Activated CD8-positive, alpha-beta memory T cell treated with anti-CD3 and anti-CD28 coated beads for 24 hours (primary cell): ENCODE measurements at regions not wholly inside any gene's neighbourhood (a gene's known extent, or its start where the extent isn't known, plus 50 kb on each side); places are given as distances from the start of the nearest gene placed in this dataset.

Experiments used
- DNase-seq: peaks from one replicate; pipeline ENCODE4 v3.0.0-alpha.2; 2020

DNA sequence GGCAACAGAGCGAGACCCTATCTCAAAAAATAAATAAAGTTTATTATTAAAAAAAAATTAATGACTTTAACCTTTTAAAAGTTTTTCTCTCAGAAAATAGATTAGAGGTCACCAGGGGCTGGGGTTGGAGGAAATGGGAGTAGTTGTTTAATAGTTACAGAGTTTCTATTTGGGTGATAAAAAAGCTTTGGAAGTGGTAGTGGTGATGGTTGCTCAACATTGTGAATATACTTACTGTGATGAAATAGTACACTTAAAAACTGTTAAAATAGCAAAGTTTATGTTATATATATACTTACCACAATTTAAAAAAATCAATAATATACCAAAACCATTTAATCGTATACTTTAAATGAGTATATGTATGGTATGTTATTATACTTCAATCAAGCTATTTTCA lies 59.6 kb downstream of the ARL6IP4 start:
- no peak for DNase-seq

DNA sequence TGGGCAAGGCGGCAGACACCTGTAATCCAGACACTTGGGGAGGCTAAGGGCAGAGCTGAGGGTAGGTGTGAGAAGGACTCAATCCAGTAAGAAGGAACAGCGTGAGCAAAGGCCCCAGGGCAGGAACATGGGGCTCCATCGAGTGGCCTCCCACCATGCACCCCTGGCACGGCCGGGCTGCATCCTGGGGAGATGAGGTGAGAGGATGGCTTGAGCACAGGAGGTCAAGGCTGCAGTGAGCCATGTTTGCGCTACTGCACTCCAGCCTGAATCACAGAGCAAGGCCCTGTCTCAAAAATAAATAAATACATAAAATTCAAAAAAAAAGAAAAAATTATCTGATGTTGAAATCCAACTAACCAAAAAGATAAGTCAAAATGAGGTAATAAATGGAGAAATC lies 58.5 kb downstream of the ARL6IP4 start:
- no peak for DNase-seq

DNA sequence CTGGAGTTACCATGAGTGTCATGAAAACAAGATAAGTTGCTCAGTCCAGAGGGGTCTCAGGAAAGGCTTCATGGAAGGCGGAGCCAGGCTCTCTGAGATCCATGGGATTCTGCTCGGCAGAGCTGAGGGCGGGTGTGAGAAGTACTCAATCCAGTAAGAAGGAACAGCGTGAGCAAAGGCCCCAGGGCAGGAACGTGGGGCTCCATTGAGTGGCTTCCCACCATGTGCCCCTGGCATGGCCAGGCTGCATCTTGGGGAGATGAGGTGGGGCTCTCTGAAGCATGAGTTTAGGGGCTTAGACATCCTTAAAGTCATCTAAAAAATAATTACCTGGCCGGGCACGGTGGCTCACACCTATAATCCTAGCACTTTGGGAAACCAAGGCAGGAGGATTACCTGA lies 58.0 kb downstream of the ARL6IP4 start:
- no peak for DNase-seq

DNA sequence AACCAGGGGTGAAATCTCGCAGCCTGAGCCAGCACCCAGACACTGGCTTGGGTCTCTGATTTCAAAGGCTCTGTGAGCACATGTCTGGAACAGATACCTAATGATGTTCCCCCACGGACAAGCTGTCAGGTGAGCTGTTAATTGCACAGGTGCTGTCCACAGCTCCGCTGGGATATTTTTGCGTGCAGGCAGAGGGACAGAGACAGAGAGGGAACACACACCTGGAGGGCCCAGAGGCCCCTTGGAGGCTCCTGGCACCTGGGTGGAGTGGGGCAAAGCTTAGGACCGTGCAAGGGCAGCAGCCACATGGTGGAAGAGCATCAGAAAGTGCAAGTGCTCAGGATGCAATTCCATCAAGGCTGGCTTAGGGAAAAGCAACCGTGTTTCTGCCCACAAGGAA lies 57.3 kb downstream of the ARL6IP4 start:
- DNase-seq: no peak

DNA sequence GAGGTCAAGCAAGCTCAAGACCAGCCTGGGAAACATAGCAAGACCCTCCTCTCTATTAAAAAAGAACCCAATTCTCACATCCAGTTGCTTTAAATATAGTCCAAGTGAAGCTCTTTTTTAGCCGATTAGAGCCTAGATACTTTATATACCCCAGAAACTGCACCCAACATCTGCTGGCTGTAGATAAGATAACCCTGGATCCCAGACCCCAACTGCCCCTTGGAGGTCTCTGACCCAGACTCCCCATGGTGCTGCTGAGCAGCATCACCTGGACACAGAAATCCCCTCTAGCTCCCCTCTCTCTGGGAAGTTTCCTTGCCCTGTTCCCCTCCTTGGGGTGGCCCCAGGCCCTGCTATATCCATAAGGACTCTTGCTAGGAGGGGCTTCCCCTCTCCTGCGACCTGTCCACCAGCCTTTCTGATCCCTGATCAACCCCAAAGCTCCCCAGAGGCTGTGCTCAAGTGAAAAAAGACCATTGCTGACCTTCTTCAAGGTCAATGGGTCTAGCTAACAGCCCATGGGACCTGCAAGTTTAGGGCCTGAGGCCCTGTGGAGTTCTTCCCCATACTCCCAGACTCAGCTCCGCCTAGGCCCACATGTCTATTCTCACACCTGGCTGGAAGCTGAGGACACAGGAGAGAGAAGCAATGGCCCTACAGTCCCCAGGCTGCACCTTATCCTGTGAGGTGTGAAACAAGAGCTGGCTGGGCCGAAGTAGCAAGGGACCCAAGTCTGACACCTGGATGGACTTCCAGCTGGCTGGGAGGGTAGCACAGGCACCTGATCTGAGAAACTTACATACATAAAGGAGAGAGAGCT lies 56.2 kb downstream of the ARL6IP4 start:
- DNase-seq: no peak

DNA sequence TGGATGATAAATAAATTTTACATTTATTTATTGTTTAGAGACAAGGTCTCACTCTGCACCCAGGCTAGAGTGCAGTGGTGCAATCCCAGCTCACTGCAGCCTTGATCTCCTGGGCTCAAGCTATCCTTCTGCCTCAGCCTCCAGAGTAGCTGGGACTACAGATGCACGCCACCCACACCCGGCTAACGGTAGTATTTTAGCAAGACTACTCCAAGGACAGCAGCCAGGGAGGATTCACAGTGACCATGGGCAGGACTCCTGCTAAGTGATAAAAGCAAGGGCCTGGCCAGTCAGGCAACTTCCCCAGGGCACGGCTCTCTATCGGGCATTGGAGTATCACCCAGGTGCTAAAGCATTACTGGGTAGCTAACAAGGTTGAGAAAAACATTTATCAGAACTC lies 55.4 kb downstream of the ARL6IP4 start:
- no peak for DNase-seq

DNA sequence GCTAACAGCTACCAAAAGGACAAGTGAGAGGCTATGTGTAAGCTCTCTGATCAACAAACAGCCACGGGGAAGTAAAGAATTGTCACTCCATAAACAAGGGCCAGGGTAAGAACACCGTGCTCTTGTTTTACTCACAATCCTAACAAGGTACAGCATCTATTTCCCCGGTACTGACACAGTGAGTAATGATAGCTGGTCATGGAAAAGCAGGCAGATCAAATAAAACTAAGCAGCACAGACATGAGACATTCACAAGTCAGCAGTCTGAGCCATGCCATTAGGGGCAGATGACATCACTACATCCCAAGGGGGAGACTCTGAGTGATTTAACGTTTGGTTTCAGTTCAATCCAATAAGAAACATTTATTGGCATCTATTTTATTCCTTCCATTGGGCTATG lies 54.4 kb downstream of the ARL6IP4 start:
- no peak for DNase-seq

DNA sequence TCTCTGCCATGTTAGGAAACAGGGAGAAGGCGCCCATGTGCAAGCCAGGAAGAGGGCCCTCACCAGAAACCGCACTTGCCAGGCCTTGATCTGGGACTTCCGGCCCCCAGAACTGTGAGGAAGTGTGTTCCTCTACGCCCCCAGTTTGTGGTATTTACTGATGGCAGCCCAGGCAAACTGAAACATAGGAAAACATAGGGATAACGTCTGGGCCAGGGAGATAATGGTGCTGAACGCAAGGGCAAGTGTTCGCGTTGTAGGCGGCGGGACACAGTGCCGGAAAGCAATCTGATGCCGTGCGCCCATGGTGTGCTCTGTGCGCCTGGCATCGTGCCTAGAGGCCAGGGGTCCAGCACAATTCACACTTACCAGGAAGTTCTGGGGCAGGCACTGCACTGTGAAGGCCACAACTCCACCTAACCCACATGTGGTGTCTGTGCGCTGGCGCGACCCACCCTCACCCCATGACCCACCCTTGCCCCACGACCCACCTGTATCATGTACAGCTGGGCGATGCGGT lies 53.6 kb downstream of the ARL6IP4 start:
- DNase-seq: no peak

DNA sequence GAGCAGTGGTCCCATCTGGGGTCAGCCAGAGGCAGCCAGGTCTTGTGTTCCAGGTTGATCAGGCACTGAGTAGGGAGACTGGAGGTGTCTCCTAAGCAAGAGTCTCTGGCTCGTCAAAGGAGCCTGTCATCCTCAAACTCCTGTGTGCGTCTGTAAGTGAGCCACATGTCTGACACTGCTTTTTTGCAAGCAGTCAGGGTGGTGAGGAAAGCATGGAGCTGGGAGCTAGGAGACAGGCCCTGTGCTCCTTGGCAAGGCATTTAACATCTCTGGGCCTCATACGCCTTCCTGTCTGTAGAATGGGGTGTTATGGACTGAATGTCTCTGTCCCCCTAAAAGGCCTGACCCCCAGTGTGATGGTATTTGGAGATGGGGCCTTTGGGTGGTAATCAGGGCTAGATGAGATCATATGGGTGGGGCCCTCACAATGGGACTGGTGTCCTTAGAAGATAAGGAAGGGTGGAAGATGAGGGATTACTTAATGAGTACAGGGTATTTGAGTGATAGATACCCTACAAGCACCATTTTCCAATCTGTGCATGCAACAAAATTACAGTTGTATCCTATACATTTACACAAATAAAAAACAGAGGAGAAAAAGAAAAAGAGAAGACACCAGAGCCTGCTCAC lies 53.0 kb downstream of the ARL6IP4 start:
- DNase-seq: no peak

DNA sequence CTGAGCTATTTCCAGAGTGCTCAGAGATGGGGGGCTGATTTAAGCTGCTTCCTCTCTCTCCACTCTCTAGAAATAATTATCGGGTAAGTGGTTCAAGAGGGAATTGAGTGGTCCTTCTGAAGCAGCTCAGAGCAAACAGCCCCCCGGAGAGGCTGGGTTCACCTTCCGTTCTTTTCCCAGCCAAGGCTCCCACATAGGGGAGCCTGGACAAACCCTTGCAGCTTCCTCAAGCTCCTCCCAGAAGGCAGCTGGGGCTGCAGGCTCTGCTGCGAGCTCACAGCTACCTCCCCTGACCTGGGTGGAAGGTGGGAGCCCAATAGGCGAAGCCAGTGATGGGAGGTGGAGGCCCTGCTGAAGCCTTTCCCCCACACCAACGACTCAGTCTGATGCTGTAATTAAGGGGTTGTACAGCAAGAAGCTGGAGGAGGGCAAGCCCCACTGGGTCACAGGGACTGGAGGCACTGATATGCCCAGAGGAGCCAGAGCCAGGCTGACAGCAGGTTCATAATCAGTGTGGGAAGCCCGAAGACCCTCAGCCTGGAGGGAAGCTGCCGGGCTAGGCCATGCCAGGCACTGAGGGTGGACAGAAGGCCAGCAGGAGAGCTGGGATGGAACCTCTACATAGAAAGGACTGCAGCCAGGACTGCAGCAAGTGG lies 52.4 kb downstream of the ARL6IP4 start:
- no peak for DNase-seq
